Left colon (tissue), 2 donors: ENCODE measurements at regions not wholly inside any gene's neighbourhood (a gene's known extent, or its start where the extent isn't known, plus 50 kb on each side); places are given as distances from the start of the nearest gene placed in this dataset.

ENCODE experiments used
- ATAC-seq: fragments of 200-7000 bp; cut with Tn5 transposase; one replicate; pipeline ENCODE4 v1.9.1; 2020; ENCODE audit warnings: mild to moderate bottlenecking, moderate library complexity
- DNase-seq, 2 donors: peaks; one replicate each; pipeline ENCODE4 v3.0.0-alpha.2; 2020
- intact Hi-C, 2 donors: fragments of 100-400 bp; cut with DNase I in 1 of 2; cut with micrococcal nuclease in 1 of 2; formaldehyde crosslinking; loops; one replicate each; pipeline versions ENCODE4 v1.11.2 to v1.14.0; 2022; cut with DNase I, micrococcal nuclease
- donor health status: DM: no; HTN: no; CAD: no.
- donor health status: DM: yes; HTN: yes; CAD: no.

- no peak for DNase-seq
- intact Hi-C loops = no loop called here
- ATAC-seq = no peak
Measured at GRCh38 chr7:156494960-156495359, 145.6 kb upstream of the RNF32 start.

- no peak for ATAC-seq
- DNase-seq = no peak
- intact Hi-C loops = no loop called here
Measured at GRCh38 chr7:156493942-156494341, 146.6 kb upstream of the RNF32 start.

DNA sequence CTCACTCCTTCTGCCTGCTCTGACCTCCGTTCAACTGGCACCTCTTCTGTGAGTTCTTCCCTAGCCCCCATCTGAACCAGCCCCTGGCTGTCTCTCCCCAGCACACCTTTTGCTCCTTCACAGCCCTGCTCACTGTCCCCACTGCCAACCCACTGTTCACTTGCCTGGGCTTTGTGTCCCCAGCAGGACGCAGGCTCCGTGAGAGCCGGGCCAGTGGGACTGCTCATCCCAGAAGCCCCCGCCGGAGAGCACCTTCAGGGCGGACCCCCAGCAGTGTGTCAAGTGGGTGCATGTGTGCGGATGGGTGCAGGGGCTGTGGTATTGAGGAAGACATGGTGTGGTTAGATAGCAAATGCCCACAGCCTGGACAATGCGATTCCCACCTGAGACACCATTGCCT, 148.4 kb upstream of the RNF32 start:
- intact Hi-C loops = no loop called here

GRCh38 chr7:156491435-156491834, 149.1 kb upstream of the RNF32 start:
- intact Hi-C loops = no loop called here
- no peak for ATAC-seq

More for the DNA sequence above, 148.4 kb upstream of the RNF32 start:
- no peak for ATAC-seq
- no peak for DNase-seq

GRCh38 chr7:156490021-156490800, 150.4 kb upstream of the RNF32 start:
- intact Hi-C loops = no loop called here
- ATAC-seq = no peak
- DNase-seq = no peak

More at GRCh38 chr7:156491435-156491834, 149.1 kb upstream of the RNF32 start:
- DNase-seq = no peak

- DNase-seq (no peak), ATAC-seq (peak; percentile 94)
- intact Hi-C loops = no loop called here
Measured at GRCh38 chr7:156487811-156488533, 152.6 kb upstream of the RNF32 start.

GRCh38 chr7:156480671-156481070, 159.9 kb upstream of the RNF32 start:
- ATAC-seq (no peak), DNase-seq (no peak)
- intact Hi-C loops = no loop called here

- ATAC-seq (no peak), DNase-seq (no peak)
- intact Hi-C loops = loop anchor here in 1 of 2 donors (10.0 kb wide), 1 partner anchor 685 kb away; no protein-coding TSS in a partner anchor
Measured at GRCh38 chr7:156479596-156479995, 161.0 kb upstream of the RNF32 start.

- intact Hi-C loops = loop anchor here in 1 of 2 donors (10.0 kb wide), 1 partner anchor 684 kb away; no protein-coding TSS in a partner anchor
- ATAC-seq = no peak
- no peak for DNase-seq
Measured at GRCh38 chr7:156478486-156478885, 162.1 kb upstream of the RNF32 start.

- intact Hi-C loops = loop anchor here in 1 of 2 donors (10.0 kb wide), 1 partner anchor 681 kb away; no protein-coding TSS in a partner anchor
- ATAC-seq = peak; percentile 18
Measured at GRCh38 chr7:156475666-156476065, 164.9 kb upstream of the RNF32 start.

GRCh38 chr7:156475179-156475578, 165.4 kb upstream of the RNF32 start:
- ATAC-seq (no peak), DNase-seq (no peak)
- intact Hi-C loops = loop anchor here in 1 of 2 donors (10.0 kb wide), 1 partner anchor 680 kb away; no protein-coding TSS in a partner anchor

More at GRCh38 chr7:156475666-156476065, 164.9 kb upstream of the RNF32 start:
- no peak for DNase-seq

DNA sequence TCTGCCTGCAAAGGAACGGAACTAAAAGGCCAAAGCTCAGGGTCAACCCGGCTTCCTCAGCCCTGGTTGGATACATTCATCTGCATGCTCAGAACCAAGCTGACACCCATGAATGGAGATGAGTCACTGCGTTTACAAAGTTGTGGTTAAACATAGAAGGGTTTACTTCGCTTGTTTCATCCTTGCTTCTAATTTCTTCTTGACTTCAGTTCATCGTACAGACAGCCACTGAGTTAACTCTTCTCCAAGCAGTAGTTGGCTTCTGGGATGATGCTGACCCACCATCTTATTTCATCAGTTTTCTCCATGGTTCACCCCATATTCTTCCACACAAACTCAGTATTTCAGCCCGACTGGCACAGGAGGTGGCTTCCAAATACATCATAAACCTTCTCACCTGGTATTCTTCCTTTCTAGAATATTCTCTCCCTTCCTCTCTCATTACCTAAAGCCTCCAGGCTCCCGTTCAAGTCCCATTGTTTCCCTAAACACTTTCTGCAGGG, 166.3 kb upstream of the RNF32 start:
- DNase-seq (no peak), ATAC-seq (peak; percentile 69)
- intact Hi-C loops = loop anchor here in 1 of 2 donors (10.0 kb wide), 1 partner anchor 679 kb away; no protein-coding TSS in a partner anchor

- ATAC-seq (peak; percentile 71), DNase-seq (peak in 1 of 2 donors; percentile 41)
- intact Hi-C loops = loop anchor here in 1 of 2 donors (10.0 kb wide), 1 partner anchor 679 kb away; no protein-coding TSS in a partner anchor
Measured at GRCh38 chr7:156473476-156474240, 166.9 kb upstream of the RNF32 start.

DNA sequence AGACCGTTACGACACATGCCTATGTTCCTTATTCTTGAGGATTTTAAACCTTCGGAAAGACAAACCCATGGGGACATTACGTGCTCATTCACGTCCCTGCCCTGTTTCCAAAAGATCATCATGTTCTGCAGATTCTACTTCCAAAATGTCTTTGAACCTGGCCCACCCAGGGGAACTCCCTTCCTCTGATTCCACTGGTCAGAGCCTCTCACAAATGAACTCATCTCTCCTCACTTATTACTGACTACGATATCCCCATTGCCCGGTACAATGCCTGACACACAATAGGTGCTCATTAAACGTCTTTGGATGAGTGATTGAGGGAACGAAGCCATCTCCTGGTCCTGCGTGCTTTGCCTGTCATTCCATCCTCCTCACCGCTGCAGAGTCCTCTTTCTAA, 168.3 kb upstream of the RNF32 start:
- DNase-seq (no peak), ATAC-seq (no peak)
- intact Hi-C loops = loop anchor here in 1 of 2 donors (10.0 kb wide), 1 partner anchor 677 kb away; no protein-coding TSS in a partner anchor

DNA sequence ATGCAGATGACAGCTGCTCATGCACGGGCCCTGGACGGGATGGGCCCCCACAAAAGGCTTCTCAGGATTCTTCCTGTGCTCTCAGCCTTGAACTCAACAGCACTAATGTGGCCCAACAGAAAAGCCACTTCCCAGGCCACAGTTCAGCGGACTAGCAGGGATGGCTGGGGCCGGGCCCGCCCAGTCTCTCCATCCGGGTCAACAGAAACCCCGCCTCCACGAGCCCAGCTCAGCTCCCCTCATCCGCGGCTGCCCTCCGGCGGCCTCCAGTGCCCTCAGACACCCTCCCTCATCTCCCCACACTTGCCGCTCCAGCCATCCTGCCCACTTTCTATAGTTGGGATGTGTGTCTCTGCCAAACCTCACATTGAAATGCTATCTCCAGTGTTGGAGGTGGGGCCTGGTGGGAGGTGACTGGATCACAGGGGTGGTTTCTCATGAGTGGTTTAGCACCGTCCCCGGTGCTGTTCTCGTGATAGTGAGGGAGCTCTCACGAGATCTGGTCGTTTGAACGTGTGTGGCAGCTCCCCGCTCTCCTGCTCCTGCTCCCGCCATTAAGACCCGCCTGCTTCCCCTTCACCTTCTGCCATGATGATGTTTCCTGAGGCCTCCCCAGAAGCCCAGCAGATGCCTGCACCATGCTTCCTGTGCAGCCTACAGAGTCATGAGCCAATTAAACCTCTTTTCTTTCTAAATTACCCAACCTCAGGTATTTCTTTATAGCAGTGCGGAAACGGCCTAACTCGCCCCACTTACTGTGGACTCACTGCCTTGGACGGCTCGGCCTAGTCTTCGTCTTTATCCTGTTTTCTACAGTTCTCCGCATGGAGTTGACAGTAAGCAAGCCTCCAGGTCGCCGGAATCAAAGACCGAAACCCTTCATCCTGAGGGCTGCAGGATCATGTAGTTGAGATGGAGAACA, 169.9 kb upstream of the RNF32 start:
- intact Hi-C loops = loop anchor here in 1 of 2 donors (10.0 kb wide), 1 partner anchor 676 kb away; no protein-coding TSS in a partner anchor
- ATAC-seq = no peak
- no peak for DNase-seq

DNA sequence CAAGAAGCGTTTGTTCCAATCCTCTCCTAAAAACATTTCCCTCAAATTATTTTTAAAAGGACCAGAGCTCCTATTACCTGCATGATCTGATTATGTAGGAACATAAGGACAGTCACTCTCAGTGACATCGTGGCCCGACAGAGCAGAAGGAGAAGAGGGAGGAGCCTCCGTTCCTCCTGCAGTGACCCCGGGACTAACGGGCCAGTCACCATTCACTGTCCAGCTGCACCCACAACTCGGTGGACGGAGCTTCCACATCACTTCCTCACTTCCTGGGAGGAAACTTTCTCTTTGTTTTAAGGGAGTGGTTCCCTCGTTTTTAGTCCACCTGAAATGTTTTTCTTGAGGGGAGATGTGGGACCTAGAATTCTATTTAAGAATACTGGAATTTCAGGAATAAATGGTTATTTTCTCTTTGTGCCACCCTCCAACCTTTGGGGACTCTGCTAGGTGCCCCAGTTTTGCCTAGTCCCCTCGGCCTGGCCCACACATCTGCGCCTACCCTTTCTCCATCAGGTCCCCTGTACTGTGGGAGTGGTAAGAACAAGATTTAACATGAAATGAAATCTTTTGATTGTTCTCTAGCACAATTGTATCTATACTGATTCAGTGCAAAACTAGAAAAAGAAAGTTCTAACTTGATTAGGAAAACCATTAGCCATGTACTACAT, 173.5 kb upstream of the RNF32 start:
- no peak for ATAC-seq
- intact Hi-C loops = no loop called here

DNA sequence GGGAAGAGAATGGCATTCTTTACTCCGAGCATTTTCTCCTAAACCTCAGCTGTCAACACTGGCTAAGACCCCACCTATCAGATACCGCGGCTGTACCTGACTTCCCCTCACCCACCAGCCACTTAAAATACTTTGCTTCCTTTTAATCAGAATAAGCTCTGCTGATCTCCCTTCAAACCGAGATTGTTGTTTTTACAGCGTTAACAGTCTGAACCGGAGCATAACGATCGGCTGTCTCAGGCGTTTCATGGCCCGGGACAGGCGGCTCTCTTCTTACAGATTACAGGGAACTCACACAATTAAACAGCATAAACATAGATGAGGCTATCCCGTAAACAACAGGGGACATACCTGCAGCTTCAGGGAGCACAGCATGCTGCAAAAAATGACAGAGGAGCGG, 174.3 kb upstream of the RNF32 start:
- ATAC-seq (no peak), DNase-seq (no peak)
- intact Hi-C loops = no loop called here

More for the DNA sequence above, 173.5 kb upstream of the RNF32 start:
- no peak for DNase-seq
